Osteoblast (primary cell): ENCODE measurements at regions not wholly inside any gene's neighbourhood (a gene's known extent, or its start where the extent isn't known, plus 50 kb on each side); places are given as distances from the start of the nearest gene placed in this dataset.
"Not testable (repeated sequence)": the region's sequence is repeated elsewhere in the genome, so short reads cannot be mapped to it uniquely, and the experiment has no call there.

Experiments
- DNase-seq: peaks from one replicate; pipeline ENCODE4 v3.0.0; 2011; ENCODE audit warnings: low spot score, mixed read lengths; ENCODE audit not compliant: insufficient read length; ENCODE audit errors: missing footprints
- H2AFZ ChIP-seq: 2 replicates; pipeline ENCODE4 v1.6.0; 2011; ENCODE audit warnings: mild to moderate bottlenecking, low read length
- H3K27ac ChIP-seq: 2 replicates; pipeline ENCODE4 v1.5.1; 2011; ENCODE audit warnings: mild to moderate bottlenecking, low read depth, low read length, moderate library complexity
- H3K27me3 ChIP-seq: 2 replicates; pipeline ENCODE4 v1.6.0; 2012; ENCODE audit warnings: mild to moderate bottlenecking, control low read depth, inconsistent platforms, low read length, moderate library complexity; ENCODE audit not compliant: insufficient read depth
- H3K36me3 ChIP-seq: 2 replicates; pipeline ENCODE4 v1.5.1; 2011; ENCODE audit warnings: mild to moderate bottlenecking, low read length, control low read depth, moderate library complexity; ENCODE audit not compliant: insufficient read depth
- H3K4me1 ChIP-seq: 2 replicates; pipeline ENCODE4 v1.5.1; 2011; ENCODE audit warnings: mild to moderate bottlenecking, low read length, control low read depth, moderate library complexity; ENCODE audit not compliant: insufficient read depth
- H3K4me2 ChIP-seq: 2 replicates; pipeline ENCODE4 v1.6.0; 2011; ENCODE audit warnings: mild to moderate bottlenecking, low read length; ENCODE audit not compliant: insufficient read depth
- H3K4me3 ChIP-seq: fragments of 200-600 bp; sonication (generic); 3 replicates; pipeline ENCODE4 v1.5.1; 2012; ENCODE audit warnings: mild to moderate bottlenecking, low read length, inconsistent platforms; ENCODE audit not compliant: insufficient read depth
- H3K79me2 ChIP-seq: 2 replicates; pipeline ENCODE4 v1.6.0; 2012; ENCODE audit warnings: mild to moderate bottlenecking, low read length, control low read depth, inconsistent platforms; ENCODE audit not compliant: insufficient read depth
- H3K9me3 ChIP-seq: 2 replicates; pipeline ENCODE4 v1.5.1; 2011; ENCODE audit warnings: low read depth, low read length, control low read depth
- H4K20me1 ChIP-seq: 2 replicates; pipeline ENCODE4 v1.6.0; 2012; ENCODE audit warnings: mild to moderate bottlenecking, low read length, control low read depth; ENCODE audit not compliant: insufficient read depth
- TF ChIP-seq, protein P1 (sequence below): IDR thresholded peaks from 2 replicates; pipeline ENCODE4 v1.5.1; 2011; ENCODE audit warnings: mild to moderate bottlenecking, low read depth, low read length, moderate library complexity; ENCODE audit errors: extremely low read depth

DNA sequence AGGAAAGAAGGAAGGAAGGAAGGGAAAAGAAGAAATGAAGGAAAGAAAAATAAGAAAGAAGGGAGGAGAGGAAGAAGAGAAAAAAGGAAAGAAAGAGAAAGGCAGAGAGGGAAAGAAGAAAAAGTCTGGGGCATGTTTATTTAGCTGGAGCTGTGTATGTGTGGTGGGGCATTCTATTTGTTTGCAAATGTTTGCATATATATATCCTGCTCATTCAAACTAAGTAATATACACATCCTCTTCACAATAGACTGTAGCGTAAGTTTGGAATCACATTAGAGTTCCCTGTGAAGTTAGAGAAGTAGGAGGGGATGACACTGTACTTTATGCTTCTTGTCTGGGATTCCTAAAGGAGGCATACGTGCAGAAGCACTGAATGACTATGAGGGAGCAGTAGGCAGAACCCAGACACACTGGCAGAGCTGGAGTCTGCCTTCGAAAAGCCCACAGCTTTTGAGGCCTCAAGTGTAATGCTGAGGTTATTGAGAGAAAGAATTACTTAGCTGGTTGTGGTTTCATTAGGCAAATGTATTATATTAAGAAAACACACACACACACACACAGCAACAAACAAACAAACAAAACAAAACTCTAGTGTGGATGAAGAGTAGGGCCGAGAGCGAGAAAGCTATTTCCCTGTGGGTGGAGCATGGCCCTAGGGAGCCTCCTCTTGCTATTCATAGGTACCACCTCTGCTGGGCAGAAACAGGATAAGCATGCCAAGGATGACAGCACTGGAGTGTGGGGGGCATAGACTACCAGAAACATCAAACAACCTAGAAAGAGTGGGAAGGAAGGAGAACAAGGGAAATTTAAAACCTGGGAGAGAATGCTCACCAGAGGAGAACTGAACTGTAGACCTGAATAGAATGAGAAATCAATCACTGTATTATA is 905.1 kb upstream of the NXPH2 start:
- H2AFZ ChIP-seq = no peak overlapping the region

DNA sequence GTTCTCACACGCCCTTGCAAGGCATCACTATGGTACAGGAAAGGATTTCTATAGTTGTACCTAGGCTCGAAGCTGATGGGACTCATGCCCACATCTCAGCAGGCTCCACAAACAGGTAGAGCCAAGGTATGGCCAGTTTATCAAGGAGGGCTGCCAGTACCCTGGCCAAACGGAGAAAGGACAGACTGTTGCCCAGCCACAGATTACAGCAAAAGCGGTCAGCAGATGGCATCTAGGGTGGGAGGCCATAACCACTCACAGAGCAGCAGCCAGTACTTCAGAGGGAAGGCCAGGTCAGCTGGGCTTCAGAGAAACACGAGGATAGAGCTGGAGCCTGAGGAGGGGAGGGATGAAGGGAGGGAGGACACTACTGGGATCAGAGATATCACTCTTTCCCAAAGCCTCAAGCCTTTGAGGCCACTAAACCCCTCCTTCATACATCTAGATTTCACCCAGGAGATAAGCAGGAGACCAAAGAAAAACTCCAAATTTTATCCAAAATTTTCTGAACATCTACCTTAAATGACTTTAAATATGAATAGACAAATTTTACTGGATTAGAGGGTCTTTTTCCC is 904.2 kb upstream of the NXPH2 start:
- no peak for DNase-seq
- H2AFZ ChIP-seq = no peak overlapping the region
- H3K27ac ChIP-seq = no peak overlapping the region

More for the DNA sequence above, 905.1 kb upstream of the NXPH2 start:
- H3K4me3 ChIP-seq = no peak overlapping the region
- H3K36me3 ChIP-seq = no peaks in the 10 kb centered on the region
- no peaks in the 10 kb centered on the region for H3K27me3 ChIP-seq
- no peak overlapping the region for H3K4me2 ChIP-seq
- no peak overlapping the region for H3K27ac ChIP-seq
- no peaks in the 10 kb centered on the region for H3K79me2 ChIP-seq
- no peak for DNase-seq
- no peaks in the 10 kb centered on the region for H3K4me1 ChIP-seq
- peaks cover 2% of the 10 kb centered on the region for H3K9me3 ChIP-seq
- no peaks in the 10 kb centered on the region for H4K20me1 ChIP-seq
- TF ChIP-seq, protein P1, sequence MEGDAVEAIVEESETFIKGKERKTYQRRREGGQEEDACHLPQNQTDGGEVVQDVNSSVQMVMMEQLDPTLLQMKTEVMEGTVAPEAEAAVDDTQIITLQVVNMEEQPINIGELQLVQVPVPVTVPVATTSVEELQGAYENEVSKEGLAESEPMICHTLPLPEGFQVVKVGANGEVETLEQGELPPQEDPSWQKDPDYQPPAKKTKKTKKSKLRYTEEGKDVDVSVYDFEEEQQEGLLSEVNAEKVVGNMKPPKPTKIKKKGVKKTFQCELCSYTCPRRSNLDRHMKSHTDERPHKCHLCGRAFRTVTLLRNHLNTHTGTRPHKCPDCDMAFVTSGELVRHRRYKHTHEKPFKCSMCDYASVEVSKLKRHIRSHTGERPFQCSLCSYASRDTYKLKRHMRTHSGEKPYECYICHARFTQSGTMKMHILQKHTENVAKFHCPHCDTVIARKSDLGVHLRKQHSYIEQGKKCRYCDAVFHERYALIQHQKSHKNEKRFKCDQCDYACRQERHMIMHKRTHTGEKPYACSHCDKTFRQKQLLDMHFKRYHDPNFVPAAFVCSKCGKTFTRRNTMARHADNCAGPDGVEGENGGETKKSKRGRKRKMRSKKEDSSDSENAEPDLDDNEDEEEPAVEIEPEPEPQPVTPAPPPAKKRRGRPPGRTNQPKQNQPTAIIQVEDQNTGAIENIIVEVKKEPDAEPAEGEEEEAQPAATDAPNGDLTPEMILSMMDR = no peak

DNA sequence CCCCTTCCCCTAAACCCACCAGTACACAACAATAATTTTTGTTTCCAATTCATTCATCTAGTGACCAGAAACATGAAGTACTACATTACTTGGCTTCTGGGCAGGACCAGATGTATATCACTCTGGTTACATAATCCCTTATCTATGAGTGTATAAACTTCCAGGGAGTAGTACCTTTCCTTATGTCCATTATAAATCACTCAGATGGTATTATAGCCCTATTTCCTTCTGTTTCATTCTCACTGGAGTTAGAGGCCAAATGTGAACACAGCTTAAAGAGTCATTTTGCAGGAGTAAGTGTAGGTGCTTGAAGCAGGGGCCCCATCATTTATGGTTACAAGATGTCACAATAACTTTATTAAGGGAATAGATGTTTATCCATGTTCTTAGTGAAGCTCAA is 894.4 kb upstream of the NXPH2 start:
- H3K9me3 ChIP-seq = peaks cover 2% of the 10 kb centered on the region
- TF ChIP-seq, protein P1 = no peak
- H3K27me3 ChIP-seq = no peaks in the 10 kb centered on the region
- H3K4me3 ChIP-seq = no peak overlapping the region
- H3K27ac ChIP-seq = no peak overlapping the region
- no peak overlapping the region for H3K4me2 ChIP-seq
- H3K79me2 ChIP-seq = no peaks in the 10 kb centered on the region
- H3K4me1 ChIP-seq = no peaks in the 10 kb centered on the region
- no peaks in the 10 kb centered on the region for H4K20me1 ChIP-seq
- no peaks in the 10 kb centered on the region for H3K36me3 ChIP-seq
- DNase-seq = no peak
- no peak overlapping the region for H2AFZ ChIP-seq

More for the DNA sequence above, 904.2 kb upstream of the NXPH2 start:
- H3K4me1 ChIP-seq = no peaks in the 10 kb centered on the region
- no peaks in the 10 kb centered on the region for H4K20me1 ChIP-seq
- H3K36me3 ChIP-seq = no peaks in the 10 kb centered on the region
- H3K27me3 ChIP-seq = no peaks in the 10 kb centered on the region
- TF ChIP-seq, protein P1 = no peak
- H3K4me3 ChIP-seq = no peak overlapping the region
- no peaks in the 10 kb centered on the region for H3K79me2 ChIP-seq
- no peak overlapping the region for H3K4me2 ChIP-seq
- H3K9me3 ChIP-seq = peaks cover 2% of the 10 kb centered on the region

DNA sequence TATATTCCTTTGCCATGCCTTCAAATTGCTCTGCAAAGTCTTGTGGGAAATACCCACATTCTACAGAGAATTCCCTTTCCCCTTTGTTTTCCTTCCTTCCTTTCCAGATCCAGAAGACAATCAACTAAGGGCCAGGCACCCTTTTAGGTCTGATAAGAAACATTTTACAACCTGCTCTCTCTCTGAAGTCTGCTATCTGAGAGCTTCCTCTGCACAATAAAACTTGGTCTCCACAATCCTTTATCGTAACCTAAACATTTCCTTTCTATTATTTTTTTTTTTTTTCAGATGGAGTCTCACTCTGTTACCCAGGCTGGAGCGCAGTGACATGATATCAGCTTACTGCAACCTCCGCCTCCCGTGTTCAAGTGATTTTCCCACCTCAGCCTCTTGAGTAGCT is 893.3 kb upstream of the NXPH2 start:
- H3K27me3 ChIP-seq, H3K79me2 ChIP-seq, H3K4me1 ChIP-seq: not testable (repeated sequence)

More for the DNA sequence above, 893.3 kb upstream of the NXPH2 start:
- H3K4me3 ChIP-seq, H3K4me2 ChIP-seq, H3K9me3 ChIP-seq, H4K20me1 ChIP-seq, H2AFZ ChIP-seq, DNase-seq, H3K36me3 ChIP-seq, H3K27ac ChIP-seq: not testable (repeated sequence)
